HG02981 (cell line): ENCODE measurements at regions not wholly inside any gene's neighbourhood (a gene's known extent, or its start where the extent isn't known, plus 50 kb on each side); places are given as distances from the start of the nearest gene placed in this dataset.
"Not testable (repeated sequence)": the region's sequence is repeated elsewhere in the genome, so short reads cannot be mapped to it uniquely, and the experiment has no call there.

Experiments used
- ATAC-seq: cut with Tn5 transposase; IDR thresholded peaks from one replicate; pipeline ENCODE4 v1.9.1; 2021; ENCODE audit warnings: mild to moderate bottlenecking, moderate library complexity; ENCODE audit not compliant: unreplicated experiment

DNA sequence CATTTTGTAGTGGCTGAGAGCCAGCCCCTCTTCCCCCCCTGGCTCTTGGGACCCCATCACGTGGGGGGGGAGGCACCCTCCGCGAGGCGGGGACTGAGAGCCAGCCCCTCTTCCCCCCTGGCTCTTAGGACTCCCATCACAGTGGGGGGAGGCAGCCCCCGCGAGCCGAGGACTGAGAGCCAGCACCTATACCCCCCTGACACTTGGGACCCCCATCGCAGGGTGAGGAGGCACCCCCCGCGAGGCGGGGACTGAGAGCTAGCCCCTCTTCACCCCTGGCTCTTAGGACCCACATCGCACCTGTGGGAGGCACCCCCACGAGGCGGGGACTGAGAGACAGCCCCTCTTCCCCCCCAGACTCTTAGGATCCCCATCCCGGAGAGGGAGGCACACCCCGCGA, 2426.5 kb upstream of the PCDH20 start:
- no peak for ATAC-seq

DNA sequence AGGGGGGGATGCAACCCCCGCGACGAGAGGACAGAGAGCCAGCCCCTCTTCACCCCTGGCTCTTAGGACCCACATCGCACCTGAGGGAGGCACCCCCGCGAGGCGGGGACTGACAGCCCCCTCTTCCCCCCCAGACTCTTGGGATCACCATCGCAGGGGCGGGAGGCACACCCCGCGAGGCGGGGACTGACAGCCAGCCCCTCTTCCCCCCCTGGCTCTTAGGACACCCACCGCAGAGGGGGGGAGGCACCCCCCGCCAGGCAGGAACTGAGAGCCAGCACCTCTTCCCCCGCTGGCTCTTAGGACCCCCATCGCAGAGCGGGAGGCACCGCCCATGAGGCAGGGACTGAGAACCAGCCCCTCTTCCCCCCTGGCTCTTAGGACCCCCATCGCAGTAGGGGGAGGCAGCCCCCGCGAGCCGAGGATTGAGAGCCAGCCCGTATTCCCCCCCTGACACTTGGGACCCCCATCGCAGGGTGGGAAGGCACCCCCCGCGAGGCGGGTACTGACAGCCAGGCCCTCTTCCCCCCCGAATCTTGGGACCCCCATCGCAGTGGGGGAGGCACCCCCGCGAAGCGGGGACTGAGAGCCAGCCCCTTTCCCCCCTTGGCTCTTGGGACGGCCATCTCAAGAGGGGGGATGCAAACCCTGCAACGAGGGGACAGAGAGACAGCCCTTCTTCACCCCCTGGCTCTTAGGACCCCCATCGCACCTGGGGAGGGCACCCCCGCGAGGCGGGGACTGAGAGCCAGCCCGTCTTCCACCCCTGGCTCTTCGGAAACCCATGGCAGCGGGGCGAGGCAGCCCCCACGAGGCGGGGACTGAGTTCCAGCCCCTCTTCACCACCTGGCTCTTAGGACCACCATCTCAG, 2425.1 kb upstream of the PCDH20 start:
- no peak for ATAC-seq

DNA sequence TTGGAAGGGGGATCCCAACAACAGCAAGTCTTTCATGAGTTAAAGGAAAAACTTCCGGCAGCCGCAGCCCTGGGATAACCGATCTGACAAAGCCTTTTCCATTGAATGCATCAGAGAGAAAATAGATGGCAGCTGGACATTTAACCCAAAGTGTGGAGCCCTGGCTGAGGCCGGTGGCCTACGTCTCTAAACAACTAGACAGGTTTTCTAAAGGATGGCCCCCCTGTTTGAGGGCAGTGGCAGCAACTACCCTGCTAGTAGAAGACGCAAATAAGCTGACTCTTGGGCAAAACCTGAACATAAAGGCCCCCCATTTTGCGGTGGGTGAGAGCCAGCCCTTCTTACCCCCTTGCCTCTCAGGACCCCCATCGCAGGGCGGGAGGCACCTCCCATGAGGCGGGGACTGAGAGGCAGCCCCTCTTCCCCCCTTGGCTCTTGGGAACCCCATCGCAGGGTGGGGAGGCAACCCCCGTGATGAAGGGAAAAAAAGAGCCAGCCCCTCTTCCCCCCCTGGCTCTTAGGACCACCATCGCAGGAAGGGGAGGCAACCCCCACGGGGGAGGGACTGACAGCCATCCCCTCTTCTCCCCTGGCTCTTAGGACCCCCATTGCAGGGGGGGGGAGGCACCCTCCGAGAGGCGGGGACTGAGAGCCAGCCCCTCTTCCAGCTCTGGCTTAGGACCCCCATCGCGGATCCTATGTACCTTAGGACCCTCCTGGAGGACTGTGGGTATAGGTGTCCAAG, 2422.9 kb upstream of the PCDH20 start:
- ATAC-seq = no peak

DNA sequence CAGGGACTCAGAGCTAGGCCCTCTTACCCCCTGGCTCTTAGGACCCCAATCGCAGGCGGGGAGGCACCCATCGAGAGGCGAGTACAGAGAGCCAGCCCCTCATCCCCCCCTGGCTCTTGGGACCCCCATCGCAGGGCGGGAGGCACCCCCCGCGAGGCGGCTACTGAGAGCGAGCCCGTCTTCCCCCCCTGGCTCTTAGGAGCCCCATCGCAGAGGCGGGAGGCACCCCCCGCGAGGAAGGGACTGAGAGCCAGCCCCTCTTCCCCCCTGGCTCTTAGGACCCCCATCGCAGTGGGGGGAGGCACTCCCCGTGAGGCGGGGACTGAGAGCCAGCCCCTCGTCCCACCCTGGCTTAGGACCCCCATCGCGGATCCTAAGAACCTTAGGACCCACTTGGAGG, 2422.1 kb upstream of the PCDH20 start:
- ATAC-seq = not testable (repeated sequence)

DNA sequence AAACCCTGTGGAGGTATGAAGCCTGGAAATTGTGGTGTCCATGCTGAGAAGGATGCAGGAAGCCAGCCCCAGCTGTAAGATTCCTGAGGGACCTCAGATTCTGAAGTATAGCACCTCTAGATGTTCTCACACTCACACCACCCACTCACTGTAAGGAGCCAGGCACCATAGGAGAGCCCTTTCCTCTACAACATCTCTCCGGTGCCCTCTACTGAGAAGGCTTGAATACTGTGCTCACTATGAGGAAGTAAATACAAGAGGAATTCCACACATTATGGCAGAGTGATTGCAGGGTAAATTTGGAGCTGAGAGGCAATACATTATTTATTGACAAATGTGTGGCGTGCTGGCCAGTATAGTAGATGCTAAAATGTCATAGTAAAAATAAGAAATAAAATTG, 2414.0 kb upstream of the PCDH20 start:
- not testable (repeated sequence) for ATAC-seq

DNA sequence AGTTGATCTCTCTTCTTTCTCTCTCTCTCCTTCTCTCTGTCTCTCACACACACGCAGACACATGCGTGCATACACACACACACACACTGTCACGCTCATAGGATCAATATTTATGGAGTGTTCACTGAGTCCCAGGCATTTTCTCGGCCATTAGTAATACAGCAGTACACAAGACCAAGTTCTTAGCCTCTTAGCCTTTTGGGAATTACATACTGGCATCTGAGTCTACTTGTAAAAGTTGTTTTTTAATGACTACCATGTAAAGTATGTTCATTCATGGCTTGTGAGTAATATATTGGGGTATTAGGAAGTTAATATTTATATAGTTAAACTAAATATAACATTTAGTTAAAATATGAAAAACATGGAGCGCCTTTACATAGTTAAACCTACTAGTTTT, 2406.1 kb upstream of the PCDH20 start:
- ATAC-seq = not testable (repeated sequence)

DNA sequence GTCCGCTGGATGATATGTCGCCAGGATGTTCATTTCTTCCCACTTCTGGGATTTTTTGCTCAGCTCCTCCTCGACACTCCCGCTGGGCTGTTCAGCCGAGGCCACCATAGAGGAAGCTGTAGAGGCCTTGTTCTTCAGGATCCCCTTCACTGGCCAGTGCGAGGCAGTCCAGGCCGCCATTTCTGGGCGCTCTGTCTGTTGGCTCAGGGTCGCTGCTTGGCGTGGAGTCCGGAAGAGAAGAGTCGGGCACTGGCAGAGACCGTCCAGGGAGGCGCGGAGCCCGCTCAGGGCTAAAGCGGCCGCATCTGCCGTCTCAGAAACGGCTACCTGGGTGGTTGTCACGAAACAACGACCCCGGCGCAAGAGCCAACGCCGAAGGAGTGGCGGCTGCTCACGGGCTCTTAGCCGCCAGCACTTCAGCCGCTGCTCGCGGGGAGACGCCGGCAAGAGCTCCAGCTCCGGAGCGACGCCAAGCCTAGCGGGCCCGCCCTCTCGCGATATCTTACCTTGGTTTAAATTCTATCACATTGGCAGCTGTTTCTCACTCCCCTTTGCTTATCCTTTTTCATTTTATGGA, 2395.9 kb upstream of the PCDH20 start:
- ATAC-seq = not testable (repeated sequence)

DNA sequence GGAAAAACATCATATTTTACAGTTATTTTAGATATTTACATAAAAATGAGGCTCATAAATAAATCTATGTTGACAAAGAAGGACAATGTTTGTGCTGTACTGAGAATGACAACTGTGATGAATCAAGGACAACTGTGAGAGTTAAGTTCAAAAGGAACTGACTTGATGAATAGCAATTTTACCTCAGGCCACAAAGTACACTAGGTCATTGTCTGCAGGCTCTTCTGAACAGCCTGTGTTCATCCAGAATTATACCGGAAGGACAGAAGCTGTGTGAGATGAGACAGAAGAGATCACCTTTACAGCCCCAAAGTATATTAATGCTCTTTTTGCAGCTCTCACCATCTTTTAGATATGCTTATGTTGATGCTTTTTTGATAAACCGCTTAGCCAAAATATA, 2375.5 kb upstream of the PCDH20 start:
- ATAC-seq = not testable (repeated sequence)

DNA sequence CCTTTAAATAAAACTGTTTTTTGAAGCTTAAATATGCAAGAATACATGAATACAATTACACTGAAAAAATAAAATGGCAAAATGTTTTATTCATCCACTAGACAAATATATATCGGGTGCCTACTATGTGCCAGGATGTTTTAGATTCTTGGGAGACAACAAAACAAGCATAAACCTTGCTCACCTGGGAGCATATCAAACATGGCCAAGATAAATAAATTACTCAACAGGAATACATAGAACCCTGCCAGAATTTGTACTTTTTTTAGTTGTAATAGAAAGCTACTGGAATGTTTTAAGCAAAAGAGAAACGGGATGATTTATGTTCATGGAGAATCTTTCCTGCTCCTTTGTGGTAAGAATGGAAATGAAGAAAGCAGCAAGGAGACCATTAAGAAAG, 2358.5 kb upstream of the PCDH20 start:
- ATAC-seq = no peak

DNA sequence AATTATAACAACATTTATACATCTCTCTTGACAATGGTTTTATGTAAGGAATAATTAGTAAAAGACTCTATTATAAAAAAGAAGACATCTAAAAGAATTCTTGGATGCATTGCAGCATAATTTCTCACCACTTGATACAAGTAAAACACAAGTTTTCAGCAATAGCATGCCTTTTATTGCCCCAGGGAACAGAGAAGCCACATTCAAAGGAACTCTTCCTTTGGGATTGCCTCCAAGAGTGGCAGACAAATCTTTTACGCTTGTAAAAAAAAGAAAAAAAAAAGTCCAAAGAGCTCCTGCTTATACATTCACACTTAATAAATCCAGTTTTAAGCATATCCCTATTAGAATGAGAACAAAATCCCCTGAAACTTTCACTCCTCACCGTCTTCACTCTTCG, 2357.8 kb upstream of the PCDH20 start:
- ATAC-seq = no peak

DNA sequence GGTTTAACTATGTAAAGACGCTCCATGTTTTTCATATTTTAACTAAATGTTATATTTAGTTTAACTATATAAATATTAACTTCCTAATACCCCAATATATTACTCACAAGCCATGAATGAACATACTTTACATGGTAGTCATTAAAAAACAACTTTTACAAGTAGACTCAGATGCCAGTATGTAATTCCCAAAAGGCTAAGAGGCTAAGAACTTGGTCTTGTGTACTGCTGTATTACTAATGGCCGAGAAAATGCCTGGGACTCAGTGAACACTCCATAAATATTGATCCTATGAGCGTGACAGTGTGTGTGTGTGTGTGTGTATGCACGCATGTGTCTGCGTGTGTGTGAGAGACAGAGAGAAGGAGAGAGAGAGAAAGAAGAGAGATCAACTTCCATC, 2342.0 kb upstream of the PCDH20 start:
- ATAC-seq = not testable (repeated sequence)

DNA sequence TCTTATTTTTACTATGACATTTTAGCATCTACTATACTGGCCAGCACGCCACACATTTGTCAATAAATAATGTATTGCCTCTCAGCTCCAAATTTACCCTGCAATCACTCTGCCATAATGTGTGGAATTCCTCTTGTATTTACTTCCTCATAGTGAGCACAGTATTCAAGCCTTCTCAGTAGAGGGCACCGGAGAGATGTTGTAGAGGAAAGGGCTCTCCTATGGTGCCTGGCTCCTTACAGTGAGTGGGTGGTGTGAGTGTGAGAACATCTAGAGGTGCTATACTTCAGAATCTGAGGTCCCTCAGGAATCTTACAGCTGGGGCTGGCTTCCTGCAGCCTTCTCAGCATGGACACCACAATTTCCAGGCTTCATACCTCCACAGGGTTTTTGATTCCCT, 2334.2 kb upstream of the PCDH20 start:
- ATAC-seq = not testable (repeated sequence)

DNA sequence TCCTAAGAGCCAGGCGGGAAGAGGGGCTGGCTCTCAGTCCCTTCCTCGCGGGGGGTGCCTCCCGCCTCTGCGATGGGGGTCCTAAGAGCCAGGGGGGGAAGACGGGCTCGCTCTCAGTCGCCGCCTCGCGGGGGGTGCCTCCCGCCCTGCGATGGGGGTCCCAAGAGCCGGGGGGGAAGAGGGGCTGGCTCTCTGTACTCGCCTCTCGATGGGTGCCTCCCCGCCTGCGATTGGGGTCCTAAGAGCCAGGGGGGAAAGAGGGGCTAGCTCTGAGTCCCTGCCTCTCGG, 2326.1 kb upstream of the PCDH20 start:
- not testable (repeated sequence) for ATAC-seq

DNA sequence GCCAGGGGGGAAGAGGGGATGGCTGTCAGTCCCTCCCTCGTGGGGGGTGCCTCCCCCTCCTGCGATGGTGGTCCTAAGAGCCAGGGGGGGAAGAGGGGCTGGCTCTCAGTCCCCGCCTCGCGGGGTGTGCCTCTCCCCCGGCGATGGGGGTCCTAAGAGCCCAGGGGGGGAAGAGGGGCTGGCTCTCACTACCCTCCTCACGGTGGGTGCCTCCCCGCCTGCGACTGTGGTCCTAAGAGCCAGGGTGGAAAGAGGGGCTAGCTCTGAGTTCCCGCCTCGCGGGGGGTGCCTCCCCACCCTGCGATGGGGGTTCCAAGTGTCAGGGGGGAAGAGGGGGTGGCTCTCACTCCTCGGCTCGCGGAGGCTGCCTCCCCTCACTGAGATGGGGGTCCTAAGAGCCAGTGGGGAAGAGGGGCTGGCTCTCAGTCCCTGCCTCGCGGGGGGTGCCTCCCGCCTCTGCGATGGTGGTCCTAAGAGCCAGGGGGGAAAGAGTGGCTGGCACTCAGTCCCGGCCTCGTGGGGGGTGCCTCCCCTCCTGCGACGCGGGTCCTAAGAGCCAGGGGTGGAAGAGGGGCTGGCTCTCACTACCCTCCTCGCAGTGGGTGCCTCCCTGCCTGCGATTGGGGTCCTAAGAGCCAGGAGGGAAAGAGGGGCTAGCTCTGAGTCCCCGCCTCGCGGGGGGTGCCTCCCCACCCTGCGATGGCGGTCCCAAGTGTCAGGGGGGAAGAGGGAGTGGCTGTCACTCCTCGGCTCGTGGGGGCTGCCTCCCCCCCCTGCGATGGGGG, 2325.6 kb upstream of the PCDH20 start:
- ATAC-seq = no peak

DNA sequence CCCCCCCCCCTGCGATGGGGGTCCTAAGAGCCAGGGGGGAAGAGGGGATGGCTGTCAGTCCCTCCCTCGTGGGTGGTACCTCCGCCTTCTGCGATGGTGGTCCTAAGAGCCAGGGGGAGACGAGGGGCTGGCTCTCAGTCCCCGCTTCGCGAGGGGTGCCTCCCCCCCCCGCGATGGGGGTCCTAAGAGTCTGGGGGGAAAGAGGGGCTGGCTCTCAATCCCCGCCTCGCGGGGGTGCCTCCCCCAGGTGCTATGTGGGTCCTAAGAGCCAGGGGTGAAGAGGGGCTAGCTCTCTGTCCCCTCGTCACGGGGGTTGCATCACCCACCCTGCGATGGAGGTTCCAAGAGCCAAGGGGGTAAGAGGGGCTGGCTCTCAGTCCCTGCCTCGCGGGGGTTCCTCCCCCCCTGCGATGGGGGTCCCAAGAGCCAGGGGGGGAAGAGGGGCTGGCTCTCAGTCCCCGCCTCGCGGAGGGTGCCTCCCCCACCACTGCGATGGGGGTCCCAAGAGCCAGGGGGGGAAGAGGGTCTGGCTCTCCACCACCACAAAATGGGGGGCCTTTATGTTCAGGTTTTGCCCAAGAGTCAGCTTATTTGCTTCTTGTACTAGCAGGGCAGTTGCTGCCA, 2323.6 kb upstream of the PCDH20 start:
- ATAC-seq = not testable (repeated sequence)

DNA sequence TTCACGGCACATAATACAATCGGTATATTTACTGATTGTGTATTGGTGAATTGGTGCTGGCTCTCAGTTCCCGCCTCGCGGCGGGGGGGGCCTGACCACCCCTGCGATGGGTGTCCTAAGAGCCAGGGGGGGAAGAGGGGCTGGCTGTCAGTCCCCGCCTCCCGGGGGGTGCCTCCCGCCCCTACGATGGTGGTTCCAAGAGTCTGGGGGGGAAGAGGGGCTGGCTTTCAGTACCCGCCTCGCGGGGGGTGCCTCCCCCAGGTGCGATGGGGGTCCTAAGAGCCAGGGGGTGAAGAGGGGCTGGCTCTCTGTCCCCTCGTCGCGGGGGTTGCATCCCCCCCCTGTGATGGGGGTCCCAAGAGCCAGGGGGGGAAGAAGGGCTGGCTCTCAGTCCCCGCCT, 2321.8 kb upstream of the PCDH20 start:
- ATAC-seq = no peak

DNA sequence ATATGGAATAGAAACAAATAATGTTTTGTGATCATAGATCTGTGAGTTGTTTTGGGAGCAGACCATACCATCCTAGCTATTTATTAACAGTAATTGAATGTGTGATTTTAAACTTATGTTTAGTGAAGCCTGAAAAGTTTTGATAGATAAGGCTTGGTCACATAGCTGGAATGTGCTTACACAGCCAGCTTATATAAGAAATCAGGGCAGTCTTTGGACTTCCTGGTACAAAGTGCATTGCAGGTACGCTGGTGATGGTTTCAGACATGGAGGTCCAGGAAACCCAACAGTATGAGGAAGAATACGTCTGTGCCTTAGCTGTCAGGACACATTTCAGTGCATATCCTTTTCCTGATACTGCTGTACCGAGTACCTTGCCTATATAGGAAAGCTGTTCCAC, 2316.2 kb upstream of the PCDH20 start:
- ATAC-seq = no peak

DNA sequence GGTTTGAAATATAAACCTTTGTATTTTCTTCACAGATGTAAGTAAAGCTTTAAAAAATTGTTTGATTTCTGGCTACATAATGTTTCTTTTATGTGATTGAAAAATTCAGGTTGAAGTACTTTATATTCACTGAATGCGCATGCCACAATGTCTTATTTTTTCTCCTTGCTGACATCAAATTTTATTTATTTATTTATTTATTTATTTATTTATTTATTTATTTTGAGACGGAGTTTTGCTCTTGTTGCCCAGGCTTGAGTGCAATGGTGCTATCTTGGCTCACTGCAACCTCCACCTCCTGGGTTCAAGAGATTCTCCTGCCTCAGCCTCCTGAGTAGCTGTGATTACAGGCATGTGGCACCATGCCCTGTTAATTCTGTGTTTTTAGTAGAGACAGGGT, 2296.5 kb upstream of the PCDH20 start:
- not testable (repeated sequence) for ATAC-seq

DNA sequence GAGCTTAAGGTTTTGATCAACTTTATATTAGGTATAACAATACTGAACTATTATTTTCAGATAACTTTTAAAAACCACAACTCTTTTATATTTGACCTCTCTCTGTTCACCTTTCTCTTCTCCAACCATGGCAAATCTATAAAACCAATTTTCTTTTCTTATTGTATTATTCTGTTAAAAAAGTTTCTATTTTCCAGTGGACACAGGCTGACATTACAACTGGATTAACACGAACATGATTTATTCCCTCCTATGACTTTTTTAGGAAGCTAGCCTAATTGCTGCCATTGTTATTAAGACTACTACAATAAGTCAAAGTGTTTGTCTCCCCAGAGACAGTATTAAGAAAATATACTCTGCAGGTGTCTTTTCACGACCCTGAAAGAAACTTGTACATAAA, 2291.1 kb upstream of the PCDH20 start:
- ATAC-seq = no peak

DNA sequence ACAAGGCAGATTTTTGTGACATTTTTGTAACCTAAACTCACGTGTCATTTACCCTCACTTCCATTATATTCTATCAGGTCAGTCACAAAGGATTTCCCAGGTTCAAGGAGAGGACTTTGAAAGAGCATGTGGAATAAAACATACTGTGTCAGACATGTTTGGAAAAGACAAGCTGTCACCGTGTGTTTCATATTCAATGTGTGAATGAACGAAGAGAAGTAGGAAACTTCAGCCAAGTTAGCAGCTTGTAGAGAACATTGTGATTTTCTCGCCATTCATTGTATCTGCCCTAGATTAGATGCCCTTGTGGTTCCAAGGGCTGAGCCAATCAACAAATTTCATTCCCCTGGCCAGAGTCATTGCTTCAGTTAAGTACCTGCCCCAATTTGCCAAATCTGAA, 2288.9 kb upstream of the PCDH20 start:
- no peak for ATAC-seq

DNA sequence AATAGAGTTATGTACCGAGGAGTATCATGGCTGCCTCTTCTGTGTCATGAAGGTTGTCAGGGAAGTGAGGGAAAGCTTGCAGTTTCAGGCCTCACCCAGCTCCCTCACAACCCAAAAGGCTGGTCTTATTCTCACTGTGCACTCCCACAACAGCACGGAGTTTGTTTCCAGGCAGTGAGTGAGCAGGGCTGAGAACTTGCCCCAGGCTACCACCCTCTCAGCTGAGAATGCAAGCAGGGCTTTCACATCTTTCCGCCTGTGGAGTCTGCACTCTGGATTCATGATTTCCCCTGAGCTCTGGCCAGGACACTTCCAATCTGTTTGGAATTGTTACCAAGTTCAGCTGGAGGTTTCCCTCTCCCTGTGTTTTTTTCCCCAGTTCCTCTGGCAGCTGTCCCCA, 2284.7 kb upstream of the PCDH20 start:
- ATAC-seq = no peak
